Spleen (tissue), 11 donors: ENCODE measurements at regions not wholly inside any gene's neighbourhood (a gene's known extent, or its start where the extent isn't known, plus 50 kb on each side); places are given as distances from the start of the nearest gene placed in this dataset.

Source experiments
- DNase-seq: peaks from one replicate; pipeline ENCODE4 v3.0.0-alpha.2; 2020
- H3K27ac ChIP-seq, 8 donors: fragments of 200-600 bp; sonication (generic) in 7 of 8; 1 replicate in 4 of 8; 2 replicates in 4 of 8; pipeline versions ENCODE4 v1.5.0 to v1.8.0; 2016 to 2021; ENCODE audit warnings: inconsistent platforms in 4 of 8, mild to moderate bottlenecking in 4 of 8, moderate library complexity in 1 of 8
- H3K27me3 ChIP-seq, 7 donors: fragments of 200-600 bp; sonication (generic) in 6 of 7; replicated peaks in 1 of 7; 1 replicate in 4 of 7; 2 replicates in 3 of 7; pipeline versions ENCODE4 v1.5.0 to v1.8.0; 2016 to 2021; ENCODE audit warnings: inconsistent platforms in 3 of 7, mild to moderate bottlenecking in 1 of 7
- H3K36me3 ChIP-seq, 6 donors: fragments of 200-600 bp; sonication (generic) in 5 of 6; 1 replicate in 4 of 6; 2 replicates in 2 of 6; pipeline versions ENCODE4 v1.5.0 to v1.8.0; 2016 to 2021; ENCODE audit warnings: inconsistent platforms in 2 of 6
- H3K4me1 ChIP-seq, 6 donors: fragments of 200-600 bp; sonication (generic) in 5 of 6; 1 replicate in 3 of 6; 2 replicates in 3 of 6; pipeline versions ENCODE4 v1.5.0 to v1.8.0; 2016 to 2021; ENCODE audit warnings: inconsistent platforms in 3 of 6
- H3K4me3 ChIP-seq, 8 donors: fragments of 200-600 bp; sonication (generic) in 7 of 8; 1 replicate in 4 of 8; 2 replicates in 4 of 8; pipeline versions ENCODE4 v1.5.0 to v1.8.0; 2016 to 2021; ENCODE audit warnings: inconsistent platforms in 4 of 8, mild to moderate bottlenecking in 4 of 8, moderate library complexity in 2 of 8
- H3K9me3 ChIP-seq, 8 donors: fragments of 200-600 bp; sonication (generic) in 7 of 8; 1 replicate in 4 of 8; 2 replicates in 4 of 8; pipeline versions ENCODE4 v1.5.0 to v1.8.0; 2016 to 2021; ENCODE audit warnings: inconsistent platforms in 4 of 8
- POLR2A ChIP-seq, 3 donors: fragments of 450-650 bp; IDR thresholded peaks; one replicate each; pipeline ENCODE4 v1.5.1; 2017; ENCODE audit warnings: antibody characterized with exemption in 3 of 3, mild to moderate bottlenecking in 1 of 3
- POLR2AphosphoS5 ChIP-seq, 3 donors: sonication (generic); formaldehyde crosslinking; IDR thresholded peaks; one replicate each; pipeline ENCODE4 v1.5.1; 2017; ENCODE audit warnings: antibody characterized with exemption in 3 of 3
- WGBS, 5 donors: extraction: QIAGEN DNeasy Blood & Tissue Kit in 3 of 5; methylation state at CpG; one replicate each; pipeline versions ENCODE4 v1.1.5 to v1.1.7; 2013 to 2018; 5-methylcytosine and 5-hydroxymethylcytosine counted together
- intact Hi-C: fragments of 100-400 bp; cut with DNase I; formaldehyde crosslinking; loops from one replicate; pipeline ENCODE4 v1.15.0; 2023; ENCODE audit warnings: low total_unique reads
- TF ChIP-seq, protein P1 (sequence below), 11 experiments: fragments of 200-600 bp in 7 of 11; fragments of 450-650 bp in 4 of 11; sonication (generic) in 4 of 11; IDR thresholded peaks in 8 of 11; conservative IDR thresholded peaks in 3 of 11; 1 replicate in 7 of 11; 2 replicates in 4 of 11; pipeline versions ENCODE4 v1.4.0 to v1.8.0; 2016 to 2021; ENCODE audit warnings: antibody characterized with exemption in 11 of 11, inconsistent platforms in 4 of 11, mild to moderate bottlenecking in 1 of 11
- donor health status: healthy with polysubstance abuse.
- donor health status: DM: no; HTN: no; CAD: no; lungs with moderate emphysema.
- donor health status: DM: no; HTN: no; CAD: no.
- donor health status: Bipolar disorder and iron deficiency.
- donor health status: healthy.
- donor health status: DM: no; HTN: no; CAD: no.
- donor health status: DM: yes; HTN: yes; CAD: no.

DNA sequence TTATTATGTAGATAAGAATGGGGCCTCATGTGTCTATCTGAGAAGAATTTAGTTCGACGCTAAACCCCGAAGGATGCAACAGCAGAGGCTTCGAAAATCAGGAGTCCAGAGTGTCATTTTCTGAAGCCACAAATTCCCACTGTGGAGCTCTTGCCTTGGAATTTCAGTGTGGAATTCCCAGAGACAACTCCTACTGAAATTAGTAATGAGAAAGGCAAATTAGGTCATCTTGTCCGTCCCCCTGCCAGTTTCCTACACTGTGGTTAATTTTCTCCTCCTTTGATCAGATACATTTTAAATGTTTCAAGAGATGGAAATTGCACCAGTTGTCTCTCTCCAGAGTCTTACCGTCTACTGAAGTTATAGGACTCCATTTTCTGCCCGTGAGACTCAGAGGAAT is 633.6 kb downstream of the BNC2 start:
- intact Hi-C loops, result no loop called here
- Histone ChIP-seq H3K36me3 (no peaks in the 10 kb centered on the region), H3K4me1 (no peaks in the 10 kb centered on the region), H3K9me3 (peaks cover 0 to 36% (median 19%) of the 10 kb centered on the region in 8 donors), H3K27ac (no peak overlapping the region), H3K27me3 (no peaks in the 10 kb centered on the region), H3K4me3 (no peak overlapping the region)
- TF ChIP-seq POLR2A (IDR thresholded peaks at IDR 0.05) (no peak), POLR2AphosphoS5 (IDR thresholded peaks at IDR 0.05) (no peak)
- TF ChIP-seq, protein P1, sequence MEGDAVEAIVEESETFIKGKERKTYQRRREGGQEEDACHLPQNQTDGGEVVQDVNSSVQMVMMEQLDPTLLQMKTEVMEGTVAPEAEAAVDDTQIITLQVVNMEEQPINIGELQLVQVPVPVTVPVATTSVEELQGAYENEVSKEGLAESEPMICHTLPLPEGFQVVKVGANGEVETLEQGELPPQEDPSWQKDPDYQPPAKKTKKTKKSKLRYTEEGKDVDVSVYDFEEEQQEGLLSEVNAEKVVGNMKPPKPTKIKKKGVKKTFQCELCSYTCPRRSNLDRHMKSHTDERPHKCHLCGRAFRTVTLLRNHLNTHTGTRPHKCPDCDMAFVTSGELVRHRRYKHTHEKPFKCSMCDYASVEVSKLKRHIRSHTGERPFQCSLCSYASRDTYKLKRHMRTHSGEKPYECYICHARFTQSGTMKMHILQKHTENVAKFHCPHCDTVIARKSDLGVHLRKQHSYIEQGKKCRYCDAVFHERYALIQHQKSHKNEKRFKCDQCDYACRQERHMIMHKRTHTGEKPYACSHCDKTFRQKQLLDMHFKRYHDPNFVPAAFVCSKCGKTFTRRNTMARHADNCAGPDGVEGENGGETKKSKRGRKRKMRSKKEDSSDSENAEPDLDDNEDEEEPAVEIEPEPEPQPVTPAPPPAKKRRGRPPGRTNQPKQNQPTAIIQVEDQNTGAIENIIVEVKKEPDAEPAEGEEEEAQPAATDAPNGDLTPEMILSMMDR (IDR thresholded peaks at IDR 0.05 in 8 of 11, conservative IDR thresholded peaks at IDR 0.05 in 3 of 11), result no peak
- DNase-seq, result no peak
- 86 to 90% (median 89%) methylated on average over 7 of the region's 7 CpGs for WGBS, 5 donors

DNA sequence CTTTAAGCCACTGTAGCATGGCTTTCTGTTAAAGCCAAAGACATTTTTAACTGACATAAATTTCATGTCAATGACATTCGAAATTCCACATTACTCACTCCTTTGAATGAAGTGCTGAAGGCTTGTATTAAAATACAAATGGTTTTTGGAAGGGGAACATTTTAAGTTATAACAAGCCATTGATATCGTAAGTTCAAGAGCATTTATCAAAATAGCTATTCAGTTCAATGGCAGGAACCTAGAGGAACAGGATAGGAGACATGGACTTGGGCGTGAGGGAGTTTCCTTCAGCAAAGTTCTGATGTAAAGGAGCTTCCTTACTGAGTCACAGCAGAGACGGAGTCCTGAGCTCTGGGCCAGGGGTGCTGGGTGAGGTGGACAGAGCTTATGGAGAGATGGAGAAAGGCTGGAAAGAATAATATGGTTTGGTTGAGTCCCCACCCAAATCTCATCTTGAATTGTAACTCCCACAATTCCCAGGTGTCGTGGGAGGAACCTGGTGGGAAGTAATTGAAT is 631.8 kb downstream of the BNC2 start:
- intact Hi-C loops, result no loop called here
- 81 to 88% (median 85%) methylated on average over 5 of the region's 5 CpGs for WGBS, 5 donors
- no peaks in the 10 kb centered on the region for H3K36me3 ChIP-seq

DNA sequence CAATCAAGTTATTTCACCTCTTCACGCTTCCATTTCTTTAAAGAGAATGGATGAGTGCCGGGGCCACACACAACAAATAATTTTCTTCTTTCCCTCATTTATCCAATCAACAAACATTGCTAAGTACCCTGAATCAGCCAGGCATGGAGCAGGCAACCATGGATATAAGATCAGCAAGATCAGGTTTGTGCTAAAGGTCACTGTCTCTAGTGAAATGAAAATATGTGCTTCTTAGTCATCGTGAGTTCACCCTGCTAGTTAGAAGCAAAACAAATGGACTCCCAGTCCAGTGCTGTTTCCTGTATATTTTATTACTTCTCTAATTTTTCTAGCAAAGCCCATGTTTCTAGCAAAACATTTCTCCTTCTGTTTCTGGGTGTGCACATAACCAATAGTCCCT is 629.2 kb downstream of the BNC2 start:
- no peak overlapping the region for H3K4me3 ChIP-seq
- peaks cover 0 to 5% (median 0%) of the 10 kb centered on the region in 8 donors for H3K9me3 ChIP-seq
- no peaks in the 10 kb centered on the region for H3K36me3 ChIP-seq
- TF ChIP-seq POLR2AphosphoS5 (IDR thresholded peaks at IDR 0.05) (no peak), POLR2A (IDR thresholded peaks at IDR 0.05) (no peak)
- TF ChIP-seq, protein P1 (IDR thresholded peaks at IDR 0.05 in 8 of 11, conservative IDR thresholded peaks at IDR 0.05 in 3 of 11), result no peak
- DNase-seq, result no peak
- intact Hi-C loops, result no loop called here
- WGBS, 5 donors, result 66 to 91% (median 81%) methylated on average over 3 of the region's 3 CpGs
- H3K27ac ChIP-seq, result no peak overlapping the region
- H3K4me1 ChIP-seq, result no peaks in the 10 kb centered on the region
- no peaks in the 10 kb centered on the region for H3K27me3 ChIP-seq

More for the DNA sequence above, 631.8 kb downstream of the BNC2 start:
- Histone ChIP-seq H3K4me1 (no peaks in the 10 kb centered on the region), H3K4me3 (no peak overlapping the region), H3K27me3 (no peaks in the 10 kb centered on the region), H3K27ac (no peak overlapping the region), H3K9me3 (peaks cover 0 to 29% (median 14%) of the 10 kb centered on the region in 8 donors)
- no peak for TF ChIP-seq POLR2A (IDR thresholded peaks at IDR 0.05)
- TF ChIP-seq, protein P1 (IDR thresholded peaks at IDR 0.05 in 8 of 11, conservative IDR thresholded peaks at IDR 0.05 in 3 of 11), result no peak
- TF ChIP-seq POLR2AphosphoS5 (IDR thresholded peaks at IDR 0.05), result no peak
- DNase-seq, result no peak

- 70 to 83% (median 74%) methylated on average over 5 of the region's 5 CpGs for WGBS, 5 donors
- H3K4me1 ChIP-seq, result no peaks in the 10 kb centered on the region
Observed at GRCh38 chr9:16243798-16244197, 626.7 kb downstream of the BNC2 start.

More at GRCh38 chr9:16243798-16244197, 626.7 kb downstream of the BNC2 start:
- H3K9me3 ChIP-seq, result peaks cover 0 to 2% (median 0%) of the 10 kb centered on the region in 8 donors
- TF ChIP-seq POLR2A (IDR thresholded peaks at IDR 0.05), result no peak
- TF ChIP-seq, protein P1 (IDR thresholded peaks at IDR 0.05 in 8 of 11, conservative IDR thresholded peaks at IDR 0.05 in 3 of 11), result no peak
- TF ChIP-seq POLR2AphosphoS5 (IDR thresholded peaks at IDR 0.05), result no peak
- no peaks in the 10 kb centered on the region for H3K36me3 ChIP-seq
- no peaks in the 10 kb centered on the region for H3K27me3 ChIP-seq
- intact Hi-C loops, result no loop called here
- no peak overlapping the region for H3K4me3 ChIP-seq
- no peak overlapping the region for H3K27ac ChIP-seq
- DNase-seq, result no peak
